HG03064 (cell line): ENCODE measurements at regions not wholly inside any gene's neighbourhood (a gene's known extent, or its start where the extent isn't known, plus 50 kb on each side); places are given as distances from the start of the nearest gene placed in this dataset.

Source experiments
- ATAC-seq: cut with Tn5 transposase; IDR thresholded peaks from one replicate; pipeline ENCODE4 v1.9.1; 2021; ENCODE audit warnings: low read depth; ENCODE audit not compliant: unreplicated experiment

DNA sequence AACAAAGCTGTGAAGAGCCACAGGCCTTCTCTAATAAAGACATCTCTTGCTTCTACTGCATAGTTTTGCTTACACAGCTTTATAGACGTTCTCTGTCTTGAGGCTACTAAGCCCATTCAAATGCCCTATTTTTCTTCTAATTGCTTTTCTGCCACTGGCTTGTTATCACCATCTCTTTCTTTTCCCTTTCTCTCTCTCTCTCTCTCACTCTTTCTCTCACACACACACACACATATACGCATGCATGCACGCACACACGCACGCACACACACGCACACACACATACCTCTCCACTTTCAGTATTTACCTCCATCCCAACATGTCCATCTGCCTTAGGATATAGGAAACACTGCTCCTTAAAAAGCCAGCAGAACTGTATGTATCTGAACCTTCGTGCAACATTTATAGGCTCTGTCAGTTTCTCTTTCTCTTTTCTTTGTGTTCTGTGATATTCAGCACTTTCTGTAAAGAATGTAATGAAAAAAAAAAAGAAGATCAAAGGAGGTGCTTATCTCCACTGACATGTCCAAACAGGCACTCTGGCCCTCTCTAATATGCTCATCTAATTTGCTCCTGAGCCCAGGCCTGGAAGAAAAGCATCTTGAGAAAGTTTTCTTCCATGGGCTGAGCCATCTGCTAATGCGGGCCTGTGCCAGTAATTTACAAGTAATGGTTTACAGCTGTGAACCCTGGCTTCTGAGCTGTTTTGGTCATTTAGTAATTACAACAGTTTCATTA lies 1046.7 kb upstream of the MAP3K7 start:
- no peak for ATAC-seq

DNA sequence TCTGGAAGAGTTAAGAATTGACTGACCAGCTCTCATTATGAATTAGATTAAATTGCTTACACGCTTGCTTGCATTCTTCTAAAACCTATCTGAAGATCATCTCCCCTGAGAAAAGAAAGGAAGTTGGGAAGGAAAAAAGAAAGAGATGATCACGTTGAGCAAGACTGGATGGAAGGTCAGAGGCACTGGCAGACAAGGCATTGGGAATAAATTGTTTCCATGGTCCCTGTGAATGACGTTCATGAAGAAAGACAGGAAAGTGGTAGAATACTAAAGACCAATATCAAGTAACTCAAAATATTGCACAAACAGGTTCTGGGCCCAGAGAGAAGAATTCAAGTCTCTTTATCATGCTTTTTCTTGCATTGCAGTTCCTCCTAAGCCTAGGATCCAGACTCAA lies 1045.4 kb upstream of the MAP3K7 start:
- ATAC-seq: no peak

DNA sequence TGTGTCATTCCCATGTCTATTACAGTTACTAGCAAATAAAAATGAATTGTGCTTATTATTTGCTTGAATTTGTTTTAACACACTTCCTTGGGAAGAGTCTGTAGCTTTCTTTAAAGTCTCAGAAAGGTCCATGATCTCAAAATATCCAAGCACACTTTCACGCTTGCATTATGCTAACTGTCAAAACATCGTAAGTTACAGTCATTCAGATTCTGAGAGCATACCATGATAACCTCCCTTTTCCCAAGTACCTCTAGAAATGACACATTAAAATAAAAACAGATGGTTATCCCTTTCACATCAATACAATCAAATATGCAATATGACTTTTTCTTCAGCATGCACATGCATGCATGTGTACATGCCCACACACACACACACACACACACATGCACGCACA lies 1044.4 kb upstream of the MAP3K7 start:
- ATAC-seq: no peak

DNA sequence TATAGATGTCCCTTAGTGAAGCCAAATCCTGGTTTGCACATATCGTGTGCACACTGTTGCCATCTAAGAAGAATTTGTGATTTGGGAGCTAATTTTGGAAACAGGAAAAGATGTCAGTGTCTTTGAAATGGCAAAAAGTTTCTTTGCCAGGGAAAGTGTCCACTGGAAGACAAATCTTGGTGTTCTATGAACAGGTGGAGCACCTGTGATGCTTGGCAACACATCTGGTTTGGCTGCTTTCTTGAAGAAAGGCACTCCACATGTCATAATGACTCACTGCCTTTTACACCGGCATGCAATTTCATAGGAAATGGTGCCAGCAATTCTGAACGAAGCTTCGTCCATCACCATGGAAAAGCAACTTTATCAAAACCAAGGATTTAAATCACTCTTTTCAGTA lies 1040.0 kb upstream of the MAP3K7 start:
- ATAC-seq: no peak

DNA sequence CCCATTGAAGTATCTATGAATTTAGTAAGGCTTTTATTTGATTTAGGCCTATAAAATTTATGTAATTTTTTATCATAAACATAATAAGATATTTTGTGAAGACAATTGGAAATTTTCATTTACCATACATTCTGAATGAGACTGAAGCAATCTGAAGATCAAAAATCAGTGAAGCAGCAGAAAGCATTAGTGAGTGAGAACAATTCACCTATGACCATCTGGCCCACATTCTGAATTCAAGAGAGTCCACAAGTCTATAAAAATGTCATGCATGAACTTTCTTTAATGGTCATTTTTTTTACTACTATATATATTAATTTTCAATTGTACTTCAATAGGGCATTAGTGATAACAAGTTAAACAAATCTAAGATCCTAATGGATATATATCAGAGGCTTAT lies 1026.6 kb upstream of the MAP3K7 start:
- no peak for ATAC-seq

DNA sequence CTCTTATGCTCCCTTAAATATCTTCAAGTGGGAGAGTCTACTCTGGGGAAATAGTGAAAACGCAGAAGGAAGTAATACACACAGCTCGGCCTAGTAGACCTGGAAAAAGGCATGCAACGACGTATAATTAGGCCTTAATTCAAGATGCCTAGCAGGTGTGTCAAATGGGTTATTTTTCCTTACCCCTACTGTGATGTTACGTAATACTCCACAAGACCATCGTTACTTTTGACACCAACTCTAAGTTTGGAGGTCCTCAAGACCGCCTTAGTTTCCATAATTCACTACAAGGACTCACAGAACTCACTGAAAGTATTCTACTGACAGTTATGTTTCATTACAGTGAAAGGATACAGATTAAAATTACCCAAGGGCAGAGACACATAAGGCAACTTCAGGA lies 1024.3 kb upstream of the MAP3K7 start:
- no peak for ATAC-seq

DNA sequence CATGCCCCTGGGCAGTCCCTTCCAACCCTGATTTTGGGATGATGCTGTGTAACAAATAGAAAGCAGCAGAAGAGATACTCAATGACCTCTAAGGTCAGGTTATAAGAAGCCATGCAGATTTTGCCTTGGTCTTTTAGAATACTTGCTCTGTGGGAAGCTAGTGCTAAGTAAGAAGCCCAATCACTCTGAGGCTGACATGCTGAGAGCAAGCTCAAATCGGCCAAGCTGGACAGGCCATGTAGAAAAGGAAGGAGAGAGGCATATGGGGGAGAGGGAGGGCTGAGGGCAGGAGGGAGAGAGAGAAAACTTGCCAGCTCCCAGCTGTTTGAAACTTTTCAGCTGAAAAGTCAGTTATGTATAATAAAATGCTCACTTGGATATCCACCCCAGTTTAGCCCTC lies 1021.6 kb upstream of the MAP3K7 start:
- no peak for ATAC-seq

DNA sequence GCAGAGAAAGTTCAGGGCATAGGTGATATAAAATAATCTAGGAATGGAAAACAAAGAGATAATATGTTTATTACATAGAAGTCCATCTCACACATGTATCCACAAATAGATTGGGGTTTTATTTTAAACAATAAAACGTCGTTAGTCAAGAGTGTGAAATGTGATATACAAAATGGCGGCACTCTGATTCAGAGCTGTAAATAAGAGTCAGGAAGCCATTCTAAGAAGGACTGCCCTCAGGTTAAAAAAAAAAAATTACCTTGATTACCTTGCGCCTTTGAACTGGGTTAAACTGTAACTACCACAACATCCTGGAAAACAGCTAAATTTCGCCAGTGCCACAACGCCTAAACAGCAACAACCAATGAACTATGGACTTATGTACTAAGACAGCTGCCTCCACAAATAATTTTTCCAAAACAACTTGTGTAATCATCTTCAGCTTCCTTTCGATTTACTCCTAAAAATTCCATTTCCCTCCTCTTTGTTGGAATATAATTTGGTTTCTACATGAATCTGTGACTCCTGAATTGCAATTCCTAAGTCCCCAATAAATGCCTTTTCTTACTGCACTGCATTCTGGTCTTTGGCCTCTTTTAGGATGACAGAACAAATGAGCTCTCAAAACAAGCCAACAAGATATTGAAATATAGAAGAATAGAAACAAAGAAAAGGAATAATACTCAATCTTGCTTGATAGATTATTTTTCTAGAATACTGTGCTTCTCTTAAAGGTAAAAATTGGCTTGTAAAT lies 1019.5 kb upstream of the MAP3K7 start:
- no peak for ATAC-seq

DNA sequence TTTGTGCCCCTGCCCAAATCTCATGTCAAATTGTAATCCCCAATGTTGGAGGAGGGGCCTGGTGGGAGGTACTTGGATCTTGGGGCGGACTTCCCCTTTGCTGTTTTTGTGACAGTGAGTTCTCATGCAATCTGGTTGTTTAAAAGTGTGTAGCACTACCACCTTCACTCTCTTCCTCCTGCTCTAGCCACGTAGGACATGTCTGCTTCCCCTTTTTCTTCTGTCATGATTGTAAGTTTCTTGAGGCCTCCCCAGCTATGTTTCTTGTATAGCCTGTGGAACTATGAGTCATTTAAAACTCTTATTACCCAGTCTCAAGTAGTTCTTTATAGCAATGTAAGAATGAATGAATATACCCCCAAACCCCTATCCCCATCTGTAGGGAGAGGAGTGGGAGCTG lies 1013.7 kb upstream of the MAP3K7 start:
- ATAC-seq: no peak

DNA sequence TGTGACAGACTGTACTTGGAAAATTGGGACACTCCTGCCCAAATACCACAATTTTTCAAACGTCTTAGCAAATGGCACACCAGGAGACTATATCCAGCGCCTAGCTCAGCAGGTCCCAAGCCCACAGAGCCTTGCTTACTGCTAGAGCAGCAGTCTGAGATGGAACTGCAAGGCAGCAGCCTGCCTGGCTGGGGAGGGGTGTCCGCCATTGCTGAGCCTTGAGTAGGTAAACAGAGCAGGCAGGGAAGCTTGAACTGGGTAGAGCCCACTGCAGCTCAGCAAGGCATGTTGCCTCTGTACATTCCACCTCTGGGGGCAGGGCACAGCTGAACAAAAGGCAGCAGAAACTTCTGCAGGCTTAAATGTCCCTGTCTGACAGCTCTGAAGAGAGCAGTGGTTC lies 1003.3 kb upstream of the MAP3K7 start:
- ATAC-seq: no peak

DNA sequence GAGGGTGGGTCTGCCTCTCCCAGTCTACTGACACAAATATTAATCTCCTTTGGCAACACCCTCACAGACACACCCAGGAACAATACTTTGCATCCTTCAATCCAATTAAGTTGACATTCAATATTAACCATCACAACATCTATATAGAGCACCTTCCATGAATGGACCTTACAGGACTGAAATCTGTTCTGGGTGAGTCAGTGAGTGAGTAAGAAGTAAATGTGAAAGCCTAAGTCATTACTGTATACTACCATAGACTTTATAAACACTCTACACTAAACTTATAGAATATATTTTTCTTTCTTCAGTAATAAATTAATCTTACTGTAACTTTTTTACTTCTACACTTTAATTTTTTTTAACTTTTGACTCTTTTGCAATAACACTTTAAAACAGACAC lies 993.8 kb upstream of the MAP3K7 start:
- no peak for ATAC-seq

DNA sequence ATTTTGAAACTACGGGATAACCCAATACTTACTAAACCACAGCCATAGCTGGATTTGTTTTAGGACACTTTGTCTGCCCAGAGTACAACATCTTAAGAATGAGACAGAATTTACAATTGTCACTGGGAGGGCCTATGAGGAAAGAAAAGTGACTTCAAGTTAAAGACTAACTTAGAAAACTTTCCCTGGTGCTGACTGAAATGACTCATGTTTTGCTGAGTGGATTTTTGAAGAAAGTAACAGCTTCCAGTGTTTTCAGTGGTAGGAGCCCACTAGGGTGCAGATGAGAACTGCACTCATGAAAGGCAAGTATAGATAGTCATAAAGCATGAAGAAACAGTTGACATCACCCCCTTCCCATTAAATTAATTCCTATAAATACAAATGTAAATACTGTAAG lies 988.2 kb upstream of the MAP3K7 start:
- ATAC-seq: peak; percentile 65

DNA sequence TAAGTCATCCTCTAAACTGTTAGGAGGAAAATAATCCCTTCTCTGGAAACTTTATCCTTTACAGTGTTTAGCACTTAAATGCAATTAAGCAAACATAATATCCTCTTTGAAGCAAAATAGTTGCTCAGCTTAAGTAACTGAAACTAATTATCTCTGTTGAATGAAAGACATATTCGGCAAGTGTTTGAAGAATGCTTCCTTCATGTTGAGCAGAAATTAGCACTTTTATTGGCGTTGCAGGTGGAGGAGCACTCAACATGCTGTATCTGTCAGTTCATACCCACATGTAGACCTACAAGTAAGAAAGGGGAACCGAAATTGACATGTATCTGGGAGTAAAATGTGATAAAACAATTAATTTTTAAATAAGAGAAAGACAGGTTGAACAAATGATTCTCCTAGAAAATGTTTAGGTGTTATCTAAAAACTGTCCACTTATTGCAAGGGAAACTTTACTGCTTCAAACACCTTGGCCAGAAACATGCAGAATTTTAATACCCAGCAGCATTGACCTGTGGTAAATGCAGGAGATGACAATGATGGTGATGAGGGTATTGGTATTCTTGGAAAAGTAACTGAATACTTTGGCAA lies 987.0 kb upstream of the MAP3K7 start:
- no peak for ATAC-seq

DNA sequence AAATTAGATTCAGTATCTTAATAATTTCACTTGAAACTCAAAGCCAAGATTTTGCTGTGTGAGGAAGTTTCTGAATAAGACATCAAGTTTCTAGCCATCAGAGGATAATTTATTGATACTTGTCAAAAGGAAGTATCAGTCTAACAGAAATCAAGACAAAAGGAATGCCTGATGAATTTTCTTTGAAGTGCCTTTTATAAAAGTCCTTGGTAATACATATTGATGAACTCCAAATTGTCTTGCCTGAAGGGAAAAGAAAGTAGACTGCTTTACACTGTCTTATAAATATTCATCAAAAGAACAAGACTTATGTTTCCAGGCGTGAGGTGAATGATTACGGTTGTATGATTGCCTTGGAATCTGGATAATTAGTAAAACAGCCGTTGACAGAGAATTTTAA lies 986.0 kb upstream of the MAP3K7 start:
- no peak for ATAC-seq

DNA sequence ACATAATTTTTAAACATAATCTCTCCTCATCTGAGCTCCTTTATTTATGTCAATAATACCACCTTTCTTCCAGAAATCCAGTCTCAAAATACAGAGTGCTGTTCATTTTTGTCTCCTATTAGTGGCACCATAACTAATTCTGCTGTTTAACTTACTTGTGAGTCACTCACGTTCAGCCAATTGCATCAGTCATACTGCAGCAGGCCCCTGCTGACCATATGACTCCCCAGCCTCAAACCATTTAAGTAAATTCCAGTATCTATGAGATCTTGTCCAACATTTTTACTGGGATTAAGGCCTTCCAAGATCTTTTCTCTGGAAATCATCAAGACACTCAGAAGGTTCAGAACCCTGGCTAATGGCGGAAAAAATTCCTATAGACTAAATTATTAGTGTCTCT lies 982.2 kb upstream of the MAP3K7 start:
- ATAC-seq: no peak

DNA sequence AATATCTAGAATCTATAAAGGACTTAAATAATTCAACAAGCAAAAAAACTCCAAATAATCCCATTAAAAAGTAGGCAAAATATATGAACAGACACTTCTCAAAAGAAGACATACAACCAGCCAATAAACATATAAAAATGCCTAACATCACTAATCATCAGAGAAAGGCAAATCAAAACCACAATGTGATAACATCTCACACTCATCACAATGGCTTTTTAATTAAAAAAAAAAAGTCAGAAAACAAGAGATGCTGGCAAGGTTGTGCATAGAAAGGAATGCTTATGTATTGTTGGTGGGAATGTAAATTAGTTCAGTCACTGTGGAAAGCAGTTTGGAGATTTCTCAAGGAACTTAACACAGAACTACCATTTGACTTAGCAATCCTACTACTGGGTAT lies 979.6 kb upstream of the MAP3K7 start:
- no peak for ATAC-seq

DNA sequence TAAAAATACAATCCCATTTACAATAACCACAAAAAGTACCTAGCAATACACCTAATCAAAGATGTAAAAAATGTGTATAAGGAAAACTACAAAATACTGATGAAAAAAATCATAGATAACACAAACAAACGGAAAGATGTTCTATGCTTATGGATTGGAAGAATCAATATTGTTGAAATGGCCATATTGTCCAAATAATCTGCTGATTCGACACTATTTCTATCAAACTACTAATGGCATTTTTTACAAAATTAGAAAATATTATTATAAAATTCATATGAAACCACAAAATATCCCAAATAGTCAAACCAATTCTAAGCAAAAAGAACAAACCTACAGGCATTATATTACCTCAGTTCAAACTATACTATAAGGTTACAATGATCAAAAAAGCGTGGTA lies 978.3 kb upstream of the MAP3K7 start:
- ATAC-seq: no peak

DNA sequence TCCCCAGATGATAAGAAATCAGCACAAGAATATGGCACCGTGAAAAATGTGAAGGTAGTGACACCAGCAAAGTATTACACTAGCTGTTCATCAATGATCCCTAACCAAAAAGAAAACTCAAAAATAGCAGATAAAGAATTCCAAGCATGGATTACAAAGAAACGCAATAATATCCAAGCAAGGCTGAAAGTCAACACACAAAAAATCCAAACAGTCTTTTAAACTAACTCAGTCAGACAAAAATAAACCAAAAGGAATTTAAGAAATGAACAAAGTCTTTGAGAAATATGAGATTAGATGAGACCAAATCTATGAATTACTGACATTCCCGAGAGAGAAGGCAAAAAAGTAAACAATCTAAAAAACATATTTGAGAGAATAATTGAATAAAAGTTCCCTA lies 976.1 kb upstream of the MAP3K7 start:
- ATAC-seq: no peak

DNA sequence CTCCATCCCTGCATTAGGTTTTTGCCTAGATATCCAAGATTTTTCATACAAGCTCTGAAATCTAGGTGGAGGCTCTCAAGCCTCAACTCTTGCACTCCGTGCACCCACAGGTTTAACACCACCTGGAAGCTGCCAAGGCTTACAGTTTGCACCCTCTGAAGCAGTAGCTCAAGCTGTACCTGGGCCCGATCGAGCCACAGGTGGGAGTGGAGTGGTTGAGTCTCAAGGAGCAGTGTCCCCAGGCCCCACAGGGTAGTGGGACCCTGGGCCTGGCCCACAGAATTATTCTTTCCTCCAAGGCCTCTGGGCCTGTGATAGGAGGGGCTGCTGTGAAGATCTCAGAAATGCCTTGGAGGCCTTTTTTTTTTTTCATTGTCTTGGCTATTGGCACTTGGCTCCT lies 973.5 kb upstream of the MAP3K7 start:
- no peak for ATAC-seq

DNA sequence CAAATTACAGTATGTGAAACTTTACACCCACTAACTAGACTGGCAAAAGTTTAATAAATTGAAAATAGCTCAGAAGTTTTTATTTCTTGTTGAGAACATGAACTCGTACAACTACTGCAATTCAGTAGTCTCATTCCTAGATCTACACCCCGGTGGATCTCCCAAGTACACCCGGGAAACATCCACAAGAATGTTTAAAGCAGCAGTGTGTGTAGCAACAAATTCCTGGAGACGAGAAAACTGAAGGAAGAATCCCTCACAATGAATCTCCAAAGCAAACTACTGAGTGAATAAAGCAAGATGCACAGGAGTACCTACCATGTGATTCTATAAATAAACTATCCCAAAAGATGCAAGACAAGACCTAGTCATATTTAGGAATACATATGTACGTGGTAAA lies 954.0 kb upstream of the MAP3K7 start:
- no peak for ATAC-seq

DNA sequence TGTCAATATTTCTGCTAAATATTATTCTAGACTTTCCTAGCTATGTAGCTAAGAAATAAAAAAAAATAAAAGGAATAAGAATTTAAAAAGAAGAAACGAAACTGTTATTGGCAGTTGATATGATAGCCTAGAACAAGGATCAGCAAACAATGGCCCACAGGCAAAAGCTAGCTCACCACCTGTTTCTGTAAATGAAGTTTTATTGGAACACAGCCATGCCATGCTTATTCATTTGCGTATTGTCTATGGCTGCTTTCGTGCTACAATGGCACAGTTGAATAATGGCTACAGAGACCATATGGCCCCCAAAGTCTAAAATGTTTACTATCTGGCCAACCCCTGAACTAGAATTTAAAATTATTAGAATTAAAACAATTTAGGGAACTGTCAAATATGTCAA lies 952.6 kb upstream of the MAP3K7 start:
- no peak for ATAC-seq

DNA sequence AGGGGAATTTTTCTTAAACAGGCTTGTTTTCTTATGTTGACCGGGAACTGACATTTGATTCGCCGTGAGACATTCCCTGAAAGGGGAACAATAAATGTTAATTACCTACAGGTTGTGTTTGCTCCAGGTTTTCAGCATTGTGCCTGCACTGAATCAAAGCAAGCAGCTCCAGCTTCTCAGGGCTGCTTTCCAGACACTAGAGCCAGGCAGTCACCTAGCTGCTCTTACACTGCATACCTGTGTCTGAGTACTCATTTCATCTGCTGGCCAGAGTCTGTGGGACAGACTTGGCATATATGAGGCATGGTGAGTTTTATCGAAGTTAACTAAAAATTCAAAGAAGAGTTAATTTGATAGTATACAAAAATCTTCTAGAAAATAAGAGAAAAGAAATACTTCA lies 951.8 kb upstream of the MAP3K7 start:
- no peak for ATAC-seq
